OCI-LY7 (cell line): ENCODE measurements at regions not wholly inside any gene's neighbourhood (a gene's known extent, or its start where the extent isn't known, plus 50 kb on each side); places are given as distances from the start of the nearest gene placed in this dataset.

Experiments used
- BruUV-seq: library from RNA; stranded (reverse); fragments of 400-500 nt; replicated peaks from 2 replicates; lab custom pipeline; 2021; lab: Mats Ljungman, UMichigan
- CTCF ChIA-PET: fragments of 300-600 bp; sonication (Branson Sonifier 250); formaldehyde crosslinking; loops from one replicate; lab custom pipeline; 2022; ENCODE audit warnings: antibody characterized with exemption; ENCODE audit not compliant: unreplicated experiment; lab: Charles Lee
- POLR2A ChIA-PET: fragments of 300-600 bp; sonication (Branson Sonifier 250); formaldehyde crosslinking; loops from one replicate; lab custom pipeline; 2022; ENCODE audit warnings: antibody characterized with exemption; lab: Charles Lee
- DNase-seq: peaks from one replicate; pipeline ENCODE4 v3.0.0-alpha.2; 2015; ENCODE audit warnings: low spot score
- H2AFZ ChIP-seq: fragments of 200-600 bp; sonication (generic), shearing (Covaris generic); 2 replicates; pipeline ENCODE4 v1.6.1; 2014; ENCODE audit warnings: mild to moderate bottlenecking, antibody characterized with exemption, low read length, moderate library complexity
- H3K27ac ChIP-seq: fragments of 200-600 bp; sonication (generic); 2 replicates; pipeline ENCODE4 v1.5.1; 2014; ENCODE audit warnings: mixed run types, low read depth, mild to moderate bottlenecking, moderate library complexity, low read length, inconsistent platforms; ENCODE audit not compliant: poor library complexity, severe bottlenecking
- H3K36me3 ChIP-seq: fragments of 200-600 bp; sonication (generic); 2 replicates; pipeline ENCODE4 v1.6.1; 2014; ENCODE audit warnings: mild to moderate bottlenecking, antibody characterized with exemption, low read length, moderate library complexity, mixed read lengths; ENCODE audit not compliant: insufficient read depth
- H3K4me1 ChIP-seq: fragments of 200-600 bp; sonication (generic); 2 replicates; pipeline ENCODE4 v1.5.1; 2014; ENCODE audit warnings: mild to moderate bottlenecking, low read length; ENCODE audit not compliant: insufficient read depth, poor library complexity, severe bottlenecking
- H3K4me2 ChIP-seq: fragments of 200-600 bp; sonication (generic); 2 replicates; pipeline ENCODE4 v1.6.1; 2014; ENCODE audit warnings: mild to moderate bottlenecking, low read length
- H3K4me3 ChIP-seq: fragments of 200-600 bp; sonication (generic); 2 replicates; pipeline ENCODE4 v1.5.1; 2014; ENCODE audit warnings: mild to moderate bottlenecking, low read depth, low read length; ENCODE audit not compliant: poor library complexity, severe bottlenecking
- H3K79me2 ChIP-seq: fragments of 200-600 bp; sonication (generic); 2 replicates; pipeline ENCODE4 v1.6.1; 2016; ENCODE audit warnings: low read depth, mild to moderate bottlenecking, low read length, moderate library complexity, mixed read lengths; ENCODE audit not compliant: insufficient read depth
- H3K9me2 ChIP-seq: fragments of 200-600 bp; sonication (generic); 2 replicates; pipeline ENCODE4 v1.6.1; 2016; ENCODE audit warnings: mild to moderate bottlenecking, low read length, mixed read lengths; ENCODE audit not compliant: insufficient read depth
- H3K9me3 ChIP-seq: fragments of 200-600 bp; sonication (generic); 2 replicates; pipeline ENCODE4 v1.6.1; 2014; ENCODE audit warnings: mild to moderate bottlenecking, mixed run types, low read length, mixed read lengths
- H4K20me1 ChIP-seq: fragments of 200-600 bp; sonication (generic); 2 replicates; pipeline ENCODE4 v1.6.1; 2014; ENCODE audit warnings: mild to moderate bottlenecking, antibody characterized with exemption, low read length, moderate library complexity, mixed read lengths; ENCODE audit not compliant: insufficient read depth
- EZH2phosphoT487 ChIP-seq: fragments of 200-600 bp; sonication (generic); IDR thresholded peaks from 2 replicates; pipeline ENCODE4 v1.6.1; 2018; ENCODE audit warnings: low read depth, borderline replicate concordance, mild to moderate bottlenecking, mixed run types, antibody characterized with exemption, low read length, moderate library complexity, mixed read lengths
- intact Hi-C: fragments of 100-400 bp; cut with micrococcal nuclease; formaldehyde crosslinking; loops from one replicate; pipeline ENCODE4 v1.10.0; 2022; ENCODE audit not compliant: unreplicated experiment
- TF ChIP-seq, protein P1 (sequence below): fragments of 200-600 bp; sonication (generic); conservative IDR thresholded peaks from 2 replicates; pipeline ENCODE4 v1.5.1; 2014; ENCODE audit warnings: mild to moderate bottlenecking, antibody characterized with exemption, low read length, moderate library complexity, mixed read lengths

DNA sequence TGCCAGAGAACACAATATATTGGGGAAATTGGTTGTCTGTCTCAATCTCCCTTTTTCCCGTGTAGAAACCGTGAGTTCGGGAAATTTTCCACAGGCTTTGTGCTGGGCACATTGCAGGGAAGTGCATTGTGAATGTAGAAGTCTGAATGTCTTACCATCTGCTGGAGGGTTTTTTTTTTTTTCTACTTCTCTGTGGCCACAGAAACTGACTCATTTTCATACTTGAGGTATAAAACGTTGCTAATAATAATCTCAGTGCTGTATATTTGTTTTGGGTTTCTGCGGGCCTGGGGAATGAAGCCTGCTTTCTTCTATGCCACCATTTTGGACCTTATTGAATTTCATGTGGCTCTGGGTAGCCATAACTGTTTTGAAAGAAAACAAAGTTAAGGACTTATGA is 1001.2 kb downstream of the STIM2 start:
- H3K36me3 ChIP-seq, result no peaks in the 10 kb centered on the region
- no peak overlapping the region for H2AFZ ChIP-seq
- no peak for DNase-seq
- H3K4me2 ChIP-seq, result no peak overlapping the region
- TF ChIP-seq, protein P1, sequence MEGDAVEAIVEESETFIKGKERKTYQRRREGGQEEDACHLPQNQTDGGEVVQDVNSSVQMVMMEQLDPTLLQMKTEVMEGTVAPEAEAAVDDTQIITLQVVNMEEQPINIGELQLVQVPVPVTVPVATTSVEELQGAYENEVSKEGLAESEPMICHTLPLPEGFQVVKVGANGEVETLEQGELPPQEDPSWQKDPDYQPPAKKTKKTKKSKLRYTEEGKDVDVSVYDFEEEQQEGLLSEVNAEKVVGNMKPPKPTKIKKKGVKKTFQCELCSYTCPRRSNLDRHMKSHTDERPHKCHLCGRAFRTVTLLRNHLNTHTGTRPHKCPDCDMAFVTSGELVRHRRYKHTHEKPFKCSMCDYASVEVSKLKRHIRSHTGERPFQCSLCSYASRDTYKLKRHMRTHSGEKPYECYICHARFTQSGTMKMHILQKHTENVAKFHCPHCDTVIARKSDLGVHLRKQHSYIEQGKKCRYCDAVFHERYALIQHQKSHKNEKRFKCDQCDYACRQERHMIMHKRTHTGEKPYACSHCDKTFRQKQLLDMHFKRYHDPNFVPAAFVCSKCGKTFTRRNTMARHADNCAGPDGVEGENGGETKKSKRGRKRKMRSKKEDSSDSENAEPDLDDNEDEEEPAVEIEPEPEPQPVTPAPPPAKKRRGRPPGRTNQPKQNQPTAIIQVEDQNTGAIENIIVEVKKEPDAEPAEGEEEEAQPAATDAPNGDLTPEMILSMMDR, result no peak
- no peak for TF ChIP-seq EZH2phosphoT487
- intact Hi-C loops, result no loop called here
- H3K9me3 ChIP-seq, result no peaks in the 10 kb centered on the region
- no peak overlapping the region for H3K4me3 ChIP-seq
- H3K9me2 ChIP-seq, result no peaks in the 10 kb centered on the region
- ChIA-PET POLR2A (interaction anchor here (0.9 kb wide), 1 partner anchor 188 kb away, joined by 3 read pairs; no protein-coding TSS in a partner anchor), CTCF (no interaction called here)
- no peak overlapping the region for H3K27ac ChIP-seq
- H3K79me2 ChIP-seq, result no peaks in the 10 kb centered on the region
- no peaks in the 10 kb centered on the region for H4K20me1 ChIP-seq
- H3K4me1 ChIP-seq, result no peaks in the 10 kb centered on the region
- BruUV-seq, result no TSS peak

DNA sequence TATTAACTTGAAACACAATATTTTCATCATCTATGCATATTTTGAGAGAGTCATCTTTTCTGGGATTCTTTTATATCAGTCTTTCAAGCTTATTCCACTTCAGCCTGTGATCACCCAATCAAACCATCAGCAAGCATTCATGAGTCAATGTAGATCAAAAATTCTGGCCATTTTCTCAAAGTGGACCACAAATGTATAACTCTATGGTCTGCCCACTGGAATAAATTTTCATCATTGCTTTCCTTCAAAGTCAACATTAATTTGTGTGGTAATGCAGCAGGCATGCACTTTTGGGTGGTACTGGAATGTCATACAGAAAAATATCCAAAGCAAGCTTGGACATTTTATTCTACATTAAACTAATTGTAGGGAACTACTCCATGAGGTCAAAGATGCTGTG is 1013.0 kb downstream of the STIM2 start:
- DNase-seq, result no peak
- TF ChIP-seq EZH2phosphoT487, result no peak
- TF ChIP-seq, protein P1, result no peak
- Histone ChIP-seq H3K79me2 (no peaks in the 10 kb centered on the region), H4K20me1 (no peaks in the 10 kb centered on the region), H3K9me2 (no peaks in the 10 kb centered on the region), H3K9me3 (no peaks in the 10 kb centered on the region), H3K4me3 (no peak overlapping the region), H3K27ac (no peak overlapping the region), H3K4me1 (no peaks in the 10 kb centered on the region), H2AFZ (no peak overlapping the region), H3K36me3 (no peaks in the 10 kb centered on the region), H3K4me2 (no peak overlapping the region)
- ChIA-PET POLR2A (no interaction called here), CTCF (no interaction called here)
- intact Hi-C loops, result no loop called here
- no TSS peak for BruUV-seq

- no TSS peak for BruUV-seq
- ChIA-PET CTCF (interaction anchor here (0.5 kb wide), 1 partner anchor 143 kb away, joined by 3 read pairs; no protein-coding TSS in a partner anchor), POLR2A (no interaction called here)
- Histone ChIP-seq H3K79me2 (no peaks in the 10 kb centered on the region), H3K4me2 (no peak overlapping the region), H3K27ac (no peak overlapping the region), H3K36me3 (no peaks in the 10 kb centered on the region), H4K20me1 (no peaks in the 10 kb centered on the region), H3K9me3 (no peaks in the 10 kb centered on the region), H3K9me2 (no peaks in the 10 kb centered on the region), H3K4me3 (no peak overlapping the region), H2AFZ (no peak overlapping the region), H3K4me1 (no peaks in the 10 kb centered on the region)
- DNase-seq, result no peak
- intact Hi-C loops, result no loop called here
- TF ChIP-seq EZH2phosphoT487, result no peak
- TF ChIP-seq, protein P1, result no peak
Observed at GRCh38 chr4:27881705-27882104, 1021.1 kb downstream of the STIM2 start.
